OCI-LY1 (cell line): ENCODE measurements at regions not wholly inside any gene's neighbourhood (a gene's known extent, or its start where the extent isn't known, plus 50 kb on each side); places are given as distances from the start of the nearest gene placed in this dataset.

Experiments used
- H2AFZ ChIP-seq: fragments of 200-600 bp; sonication (generic), shearing (Covaris generic); 2 replicates; pipeline ENCODE4 v1.6.0; 2014; ENCODE audit warnings: antibody characterized with exemption, mild to moderate bottlenecking, low read length
- H3F3A ChIP-seq: fragments of 200-600 bp; sonication (generic), shearing (Covaris generic); 2 replicates; pipeline ENCODE4 v1.6.0; 2014; ENCODE audit warnings: mild to moderate bottlenecking, antibody characterized with exemption, low read length, moderate library complexity; ENCODE audit not compliant: insufficient read depth
- H3K27ac ChIP-seq: fragments of 200-600 bp; sonication (generic); 2 replicates; pipeline ENCODE4 v1.5.1; 2014; ENCODE audit warnings: low read length, mixed run types, mild to moderate bottlenecking, low read depth; ENCODE audit not compliant: poor library complexity, severe bottlenecking
- H3K27me3 ChIP-seq: fragments of 200-600 bp; sonication (generic); 2 replicates; pipeline ENCODE4 v1.6.0; 2014; ENCODE audit warnings: antibody characterized with exemption, mild to moderate bottlenecking, low read length, moderate library complexity; ENCODE audit not compliant: insufficient read depth
- H3K36me3 ChIP-seq: fragments of 200-600 bp; sonication (generic); 2 replicates; pipeline ENCODE4 v1.6.1; 2014; ENCODE audit warnings: mild to moderate bottlenecking, antibody characterized with exemption, low read length, moderate library complexity, mixed read lengths; ENCODE audit not compliant: insufficient read depth
- H3K4me1 ChIP-seq: fragments of 200-600 bp; sonication (generic); 2 replicates; pipeline ENCODE4 v1.5.1; 2014; ENCODE audit warnings: mild to moderate bottlenecking, low read length, moderate library complexity; ENCODE audit not compliant: insufficient read depth, severe bottlenecking
- H3K4me2 ChIP-seq: fragments of 200-600 bp; sonication (generic), shearing (Covaris generic); 2 replicates; pipeline ENCODE4 v1.6.1; 2014; ENCODE audit warnings: low read length
- H3K4me3 ChIP-seq: fragments of 200-600 bp; sonication (generic); 2 replicates; pipeline ENCODE4 v1.5.1; 2014; ENCODE audit warnings: low read length, low read depth, mild to moderate bottlenecking, mixed read lengths; ENCODE audit not compliant: poor library complexity, severe bottlenecking
- H3K79me2 ChIP-seq: fragments of 200-600 bp; shearing (Covaris generic); 2 replicates; pipeline ENCODE4 v1.6.1; 2016; ENCODE audit warnings: mixed run types, low read length, mixed read lengths; ENCODE audit not compliant: insufficient read depth
- H3K9ac ChIP-seq: fragments of 200-600 bp; sonication (generic), shearing (Covaris generic); 2 replicates; pipeline ENCODE4 v1.6.1; 2014; ENCODE audit warnings: mild to moderate bottlenecking, low read length, mixed read lengths
- H3K9me2 ChIP-seq: fragments of 200-600 bp; sonication (generic), shearing (Covaris generic); 2 replicates; pipeline ENCODE4 v1.6.1; 2014; ENCODE audit warnings: low read depth, mild to moderate bottlenecking, low read length, mixed read lengths
- H3K9me3 ChIP-seq: fragments of 200-600 bp; shearing (Covaris generic); 2 replicates; pipeline ENCODE4 v1.6.1; 2014; ENCODE audit warnings: low read length, mixed read lengths
- H4K20me1 ChIP-seq: fragments of 200-600 bp; sonication (generic), shearing (Covaris generic); 2 replicates; pipeline ENCODE4 v1.6.0; 2016; ENCODE audit warnings: mild to moderate bottlenecking, low read length; ENCODE audit not compliant: insufficient read depth
- EZH2 ChIP-seq: fragments of 200-600 bp; sonication (generic), shearing (Covaris generic); IDR thresholded peaks from 2 replicates; pipeline ENCODE4 v1.8.0; 2017; ENCODE audit warnings: borderline replicate concordance, mixed run types, mild to moderate bottlenecking, antibody characterized with exemption, low read length, moderate library complexity, mixed read lengths
- TF ChIP-seq, protein P1 (sequence below): fragments of 200-600 bp; sonication (generic), shearing (Covaris generic); IDR thresholded peaks from 2 replicates; pipeline ENCODE4 v1.5.1; 2017; ENCODE audit warnings: mild to moderate bottlenecking, antibody characterized with exemption, low read length, moderate library complexity, mixed read lengths

DNA sequence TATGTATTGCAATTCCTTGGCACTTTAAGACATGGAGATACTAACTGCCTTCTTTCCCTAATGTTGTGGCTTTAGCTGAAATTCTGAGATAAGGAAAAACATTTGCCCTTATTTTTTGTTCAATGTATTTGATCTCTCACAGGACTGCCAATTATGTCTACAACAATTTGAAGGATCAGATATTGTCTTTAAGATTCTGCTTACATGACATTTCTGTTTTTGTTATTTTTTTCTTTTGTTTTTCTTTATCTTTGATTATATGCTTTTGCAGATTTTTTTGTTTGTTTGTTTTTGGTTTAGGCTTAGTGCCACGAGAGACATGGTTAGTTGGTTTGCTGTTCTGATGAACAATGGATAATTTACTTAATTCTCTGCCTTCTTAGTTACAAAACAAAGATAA lies 303.3 kb downstream of the TECRL start:
- H3K9me3 ChIP-seq = no peaks in the 10 kb centered on the region
- H3K27ac ChIP-seq = no peak overlapping the region
- H2AFZ ChIP-seq = no peak overlapping the region
- no peaks in the 10 kb centered on the region for H3K4me1 ChIP-seq
- H3K9ac ChIP-seq = no peak overlapping the region
- no peaks in the 10 kb centered on the region for H3K36me3 ChIP-seq
- no peaks in the 10 kb centered on the region for H3K9me2 ChIP-seq
- no peak for TF ChIP-seq EZH2
- TF ChIP-seq, protein P1, sequence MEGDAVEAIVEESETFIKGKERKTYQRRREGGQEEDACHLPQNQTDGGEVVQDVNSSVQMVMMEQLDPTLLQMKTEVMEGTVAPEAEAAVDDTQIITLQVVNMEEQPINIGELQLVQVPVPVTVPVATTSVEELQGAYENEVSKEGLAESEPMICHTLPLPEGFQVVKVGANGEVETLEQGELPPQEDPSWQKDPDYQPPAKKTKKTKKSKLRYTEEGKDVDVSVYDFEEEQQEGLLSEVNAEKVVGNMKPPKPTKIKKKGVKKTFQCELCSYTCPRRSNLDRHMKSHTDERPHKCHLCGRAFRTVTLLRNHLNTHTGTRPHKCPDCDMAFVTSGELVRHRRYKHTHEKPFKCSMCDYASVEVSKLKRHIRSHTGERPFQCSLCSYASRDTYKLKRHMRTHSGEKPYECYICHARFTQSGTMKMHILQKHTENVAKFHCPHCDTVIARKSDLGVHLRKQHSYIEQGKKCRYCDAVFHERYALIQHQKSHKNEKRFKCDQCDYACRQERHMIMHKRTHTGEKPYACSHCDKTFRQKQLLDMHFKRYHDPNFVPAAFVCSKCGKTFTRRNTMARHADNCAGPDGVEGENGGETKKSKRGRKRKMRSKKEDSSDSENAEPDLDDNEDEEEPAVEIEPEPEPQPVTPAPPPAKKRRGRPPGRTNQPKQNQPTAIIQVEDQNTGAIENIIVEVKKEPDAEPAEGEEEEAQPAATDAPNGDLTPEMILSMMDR = no peak
- no peak overlapping the region for H3K4me2 ChIP-seq
- no peaks in the 10 kb centered on the region for H3K27me3 ChIP-seq
- no peak overlapping the region for H3K4me3 ChIP-seq
- H3K79me2 ChIP-seq = no peaks in the 10 kb centered on the region
- no peaks in the 10 kb centered on the region for H3F3A ChIP-seq
- no peaks in the 10 kb centered on the region for H4K20me1 ChIP-seq

DNA sequence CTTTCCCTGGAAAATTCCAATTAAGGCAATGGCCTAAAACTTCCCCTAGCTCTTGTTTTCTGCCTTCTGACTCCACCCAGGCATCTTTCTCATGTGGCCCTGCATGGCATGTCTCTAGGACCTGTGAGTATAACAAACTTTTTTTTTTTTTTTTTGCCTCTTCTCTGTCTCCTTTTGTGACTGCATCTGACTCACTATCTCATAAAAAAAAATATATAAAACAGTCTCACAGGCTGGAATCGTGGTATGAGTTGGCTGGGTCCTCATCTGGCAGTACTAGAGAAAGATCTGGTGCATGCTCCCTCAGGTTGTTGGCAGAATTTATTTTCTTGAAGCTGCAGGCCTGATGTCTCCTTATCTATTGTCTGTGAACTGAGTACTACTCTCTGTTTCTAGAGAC lies 313.9 kb downstream of the TECRL start:
- H3K9me2 ChIP-seq = no peaks in the 10 kb centered on the region
- H3K27me3 ChIP-seq = no peaks in the 10 kb centered on the region
- H3K9me3 ChIP-seq = no peaks in the 10 kb centered on the region
- H3K4me2 ChIP-seq = no peak overlapping the region
- H3K27ac ChIP-seq = no peak overlapping the region
- no peak overlapping the region for H3K9ac ChIP-seq
- H3K36me3 ChIP-seq = no peaks in the 10 kb centered on the region
- H3F3A ChIP-seq = no peaks in the 10 kb centered on the region
- no peak overlapping the region for H3K4me3 ChIP-seq
- H3K79me2 ChIP-seq = no peaks in the 10 kb centered on the region
- no peak for TF ChIP-seq EZH2
- TF ChIP-seq, protein P1 = no peak
- no peaks in the 10 kb centered on the region for H4K20me1 ChIP-seq
- H2AFZ ChIP-seq = no peak overlapping the region
- H3K4me1 ChIP-seq = no peaks in the 10 kb centered on the region

DNA sequence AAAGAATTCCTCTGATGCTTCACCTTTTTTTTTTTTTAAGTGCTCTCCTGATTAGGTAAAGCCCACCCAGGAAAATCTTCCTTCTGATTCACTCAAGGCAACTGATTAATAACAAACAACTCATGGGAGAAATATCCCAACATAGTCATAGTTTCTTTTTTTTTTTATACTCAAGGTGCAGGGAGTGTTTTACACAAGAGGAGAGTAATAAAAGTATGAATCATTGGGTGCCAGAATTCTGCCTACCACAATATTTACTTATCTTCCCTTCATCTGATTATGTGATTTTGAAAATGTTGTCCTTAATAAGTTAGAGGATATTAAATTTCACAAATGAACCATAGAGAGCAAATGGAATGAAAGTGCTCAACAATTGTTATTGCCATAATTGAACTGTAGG lies 329.9 kb downstream of the TECRL start:
- no peak overlapping the region for H2AFZ ChIP-seq
- H3K27me3 ChIP-seq = no peaks in the 10 kb centered on the region
- no peaks in the 10 kb centered on the region for H4K20me1 ChIP-seq
- no peak for TF ChIP-seq EZH2
- TF ChIP-seq, protein P1 = no peak
- H3K9me3 ChIP-seq = no peaks in the 10 kb centered on the region
- H3K4me3 ChIP-seq = no peak overlapping the region
- H3K4me2 ChIP-seq = no peak overlapping the region
- H3K79me2 ChIP-seq = no peaks in the 10 kb centered on the region
- H3K4me1 ChIP-seq = no peaks in the 10 kb centered on the region
- no peaks in the 10 kb centered on the region for H3K9me2 ChIP-seq
- H3K27ac ChIP-seq = no peak overlapping the region
- no peak overlapping the region for H3K9ac ChIP-seq
- H3K36me3 ChIP-seq = no peaks in the 10 kb centered on the region
- H3F3A ChIP-seq = no peaks in the 10 kb centered on the region
